SK-N-MC (cell line): ENCODE measurements at regions not wholly inside any gene's neighbourhood (a gene's known extent, or its start where the extent isn't known, plus 50 kb on each side); places are given as distances from the start of the nearest gene placed in this dataset.
"Not testable (repeated sequence)": the region's sequence is repeated elsewhere in the genome, so short reads cannot be mapped to it uniquely, and the experiment has no call there.

ENCODE experiments used
- EZH2 ChIP-seq: fragments of 200-600 bp; sonication (generic); IDR thresholded peaks from one replicate; pipeline ENCODE4 v1.6.1; 2017; ENCODE audit warnings: antibody characterized with exemption
- FOXP2 ChIP-seq: optimal IDR thresholded peaks from 2 replicates; pipeline ENCODE3; 2011; ENCODE audit warnings: mild to moderate bottlenecking, moderate library complexity; ENCODE audit not compliant: insufficient read depth; ENCODE audit errors: extremely low read length, control extremely low read depth

- not testable (repeated sequence) for TF ChIP-seq EZH2, FOXP2
Observed at GRCh38 chr1:146763234-146763633, 174.9 kb upstream of the NBPF12 start.
